Stomach (tissue), 8 donors: ENCODE measurements at regions not wholly inside any gene's neighbourhood (a gene's known extent, or its start where the extent isn't known, plus 50 kb on each side); places are given as distances from the start of the nearest gene placed in this dataset.
A peak's percentile ranks its signal among the peaks of the same experiment; 100 is the strongest.

ENCODE experiments used
- DNase-seq, 2 donors: peaks; one replicate each; pipeline versions ENCODE4 v3.0.0 to v3.0.0-alpha.2; 2013 to 2019
- H3K27ac ChIP-seq, 5 donors: fragments of 200-600 bp in 4 of 5; sonication (generic) in 4 of 5; one replicate each; pipeline ENCODE4 v1.5.1; 2013 to 2019; ENCODE audit warnings: mild to moderate bottlenecking in 1 of 5, moderate library complexity in 1 of 5
- H3K27me3 ChIP-seq, 3 donors: fragments of 200-600 bp; sonication (generic); one replicate each; pipeline ENCODE4 v1.5.1; 2017 to 2019; ENCODE audit warnings: mixed run types in 1 of 3
- H3K36me3 ChIP-seq, 4 donors: fragments of 200-600 bp; sonication (generic); 1 replicate in 3 of 4; 2 replicates in 1 of 4; pipeline ENCODE4 v1.5.1; 2016 to 2019
- H3K4me1 ChIP-seq, 4 donors: fragments of 200-600 bp; sonication (generic); one replicate each; pipeline ENCODE4 v1.5.1; 2016 to 2019
- H3K4me3 ChIP-seq, 4 donors: fragments of 200-600 bp; sonication (generic) in 3 of 4; one replicate each; pipeline ENCODE4 v1.5.1; 2016 to 2019; ENCODE audit warnings: mild to moderate bottlenecking in 1 of 4
- H3K9me3 ChIP-seq, 4 donors: fragments of 200-600 bp; sonication (generic); one replicate each; pipeline ENCODE4 v1.5.1; 2016 to 2019
- CTCF ChIP-seq, 7 experiments: fragments of 450-650 bp in 4 of 7; fragments of 200-600 bp in 3 of 7; sonication (generic) in 3 of 7; IDR thresholded peaks; one replicate each; pipeline ENCODE4 v1.5.1; 2016 to 2019; ENCODE audit warnings: antibody characterized with exemption in 7 of 7, control low read depth in 2 of 7, mild to moderate bottlenecking in 1 of 7
- EP300 ChIP-seq: sonication (generic); formaldehyde crosslinking; IDR thresholded peaks from one replicate; pipeline ENCODE4 v1.6.1; 2017; ENCODE audit warnings: antibody characterized with exemption
- POLR2A ChIP-seq, 4 donors: fragments of 450-650 bp; IDR thresholded peaks; one replicate each; pipeline ENCODE4 v1.6.1; 2016; ENCODE audit warnings: antibody characterized with exemption in 4 of 4, control low read depth in 2 of 4, mild to moderate bottlenecking in 1 of 4, moderate library complexity in 1 of 4
- POLR2AphosphoS5 ChIP-seq, 3 donors: sonication (generic); formaldehyde crosslinking; IDR thresholded peaks; one replicate each; pipeline ENCODE4 v1.6.1; 2016; ENCODE audit warnings: antibody characterized with exemption in 3 of 3
- WGBS, 5 donors: extraction: QIAGEN DNeasy Blood & Tissue Kit in 3 of 5; methylation state at CpG; one replicate each; pipeline versions ENCODE4 v1.1.5 to v1.1.7; 2013 to 2018; 5-methylcytosine and 5-hydroxymethylcytosine counted together
- intact Hi-C: fragments of 100-400 bp; cut with DNase I; formaldehyde crosslinking; loops from one replicate; pipeline ENCODE4 v1.15.1; 2023; ENCODE audit warnings: low total_unique reads
- donor health status: healthy with polysubstance abuse.
- donor health status: Bipolar disorder and iron deficiency.
- donor health status: healthy.

- peaks cover 0 to 9% (median 0%) of the 10 kb centered on the region in 4 donors for H3K4me1 ChIP-seq
- 34 to 57% (median 52%) methylated on average over 4 of the region's 4 CpGs for WGBS, 5 donors
- peak in 1 of 2 donors; percentile 36 for DNase-seq
- no peaks in the 10 kb centered on the region for H3K27me3 ChIP-seq
- H3K4me3 ChIP-seq = no peak overlapping the region
- no peak for TF ChIP-seq POLR2A (IDR thresholded peaks at IDR 0.05)
- TF ChIP-seq CTCF (IDR thresholded peaks at IDR 0.05) = no peak
- TF ChIP-seq POLR2AphosphoS5 (IDR thresholded peaks at IDR 0.05) = no peak
- TF ChIP-seq EP300 = no peak
- no peaks in the 10 kb centered on the region for H3K9me3 ChIP-seq
- peak overlapping the region in 2 of 5 donors; percentile 18 to 20 for H3K27ac ChIP-seq
- intact Hi-C loops = no loop called here
- H3K36me3 ChIP-seq = no peaks in the 10 kb centered on the region
Measured at GRCh38 chr4:73683033-73683432, 57.3 kb upstream of the CXCL8 start.

GRCh38 chr4:73683456-73683855 lies 56.9 kb upstream of the CXCL8 start:
- 33 to 64% (median 38%) methylated on average over 1 of the region's 1 CpG for WGBS, 5 donors
- no peak for DNase-seq
- TF ChIP-seq EP300 (no peak), CTCF (IDR thresholded peaks at IDR 0.05) (no peak), POLR2AphosphoS5 (IDR thresholded peaks at IDR 0.05) (no peak), POLR2A (IDR thresholded peaks at IDR 0.05) (no peak)
- Histone ChIP-seq H3K27ac (peak overlapping the region in 1 of 5 donors; percentile 18), H3K9me3 (no peaks in the 10 kb centered on the region), H3K4me3 (no peak overlapping the region), H3K36me3 (no peaks in the 10 kb centered on the region), H3K27me3 (no peaks in the 10 kb centered on the region), H3K4me1 (peaks cover 0 to 9% (median 0%) of the 10 kb centered on the region in 4 donors)
- intact Hi-C loops = no loop called here

GRCh38 chr4:73684097-73684496 lies 56.3 kb upstream of the CXCL8 start:
- no peak overlapping the region for H3K4me3 ChIP-seq
- H3K36me3 ChIP-seq = no peaks in the 10 kb centered on the region
- TF ChIP-seq EP300 = no peak
- TF ChIP-seq POLR2A (IDR thresholded peaks at IDR 0.05) = no peak
- no peak for TF ChIP-seq POLR2AphosphoS5 (IDR thresholded peaks at IDR 0.05)
- TF ChIP-seq CTCF (IDR thresholded peaks at IDR 0.05) = no peak
- H3K9me3 ChIP-seq = no peaks in the 10 kb centered on the region
- peaks cover 0 to 9% (median 0%) of the 10 kb centered on the region in 4 donors for H3K4me1 ChIP-seq
- no peak overlapping the region for H3K27ac ChIP-seq
- H3K27me3 ChIP-seq = no peaks in the 10 kb centered on the region
- intact Hi-C loops = no loop called here
- no peak for DNase-seq
- 0% methylated on average over 1 of the region's 1 CpG for WGBS, 5 donors

GRCh38 chr4:73685052-73685451 lies 55.3 kb upstream of the CXCL8 start:
- Histone ChIP-seq H3K4me3 (no peak overlapping the region), H3K27me3 (no peaks in the 10 kb centered on the region), H3K4me1 (peaks cover 0 to 9% (median 0%) of the 10 kb centered on the region in 4 donors), H3K9me3 (no peaks in the 10 kb centered on the region), H3K27ac (no peak overlapping the region), H3K36me3 (no peaks in the 10 kb centered on the region)
- intact Hi-C loops = no loop called here
- WGBS, 5 donors = 10 to 38% (median 35%) methylated on average over 1 of the region's 1 CpG
- TF ChIP-seq POLR2A (IDR thresholded peaks at IDR 0.05) (no peak), CTCF (IDR thresholded peaks at IDR 0.05) (no peak), POLR2AphosphoS5 (IDR thresholded peaks at IDR 0.05) (no peak), EP300 (no peak)
- DNase-seq = no peak
